ENCODE measurements at regions not wholly inside any gene's neighbourhood (a gene's known extent, or its start where the extent isn't known, plus 50 kb on each side); places are given as distances from the start of the nearest gene placed in this dataset.
A peak's percentile ranks its signal among the peaks of the same experiment; 100 is the strongest.

- no peaks in the 10 kb centered on the region for H3K4me1 ChIP-seq
- DNase-seq (no peak), ATAC-seq (ENCODE audit: low FRiP score in 2 of 2) (no peak)
- no peaks in the 10 kb centered on the region for H3K36me3 ChIP-seq
- no peaks in the 10 kb centered on the region for H3K27me3 ChIP-seq
- TF ChIP-seq POLR2AphosphoS5 (IDR thresholded peaks at IDR 0.05), result no peak
- no peak for TF ChIP-seq POLR2A (IDR thresholded peaks at IDR 0.05)
- no peak for TF ChIP-seq EP300 (IDR thresholded peaks at IDR 0.05)
- no peak for TF ChIP-seq CTCF (IDR thresholded peaks at IDR 0.05)
- no peak overlapping the region for H3K4me3 ChIP-seq
- H3K27ac ChIP-seq, result no peak overlapping the region
- H3K9me3 ChIP-seq, result no peaks in the 10 kb centered on the region
These were observed 115.0 kb downstream of the AGTR2 start for GRCh38 chrX:116285501-116285900.

DNA sequence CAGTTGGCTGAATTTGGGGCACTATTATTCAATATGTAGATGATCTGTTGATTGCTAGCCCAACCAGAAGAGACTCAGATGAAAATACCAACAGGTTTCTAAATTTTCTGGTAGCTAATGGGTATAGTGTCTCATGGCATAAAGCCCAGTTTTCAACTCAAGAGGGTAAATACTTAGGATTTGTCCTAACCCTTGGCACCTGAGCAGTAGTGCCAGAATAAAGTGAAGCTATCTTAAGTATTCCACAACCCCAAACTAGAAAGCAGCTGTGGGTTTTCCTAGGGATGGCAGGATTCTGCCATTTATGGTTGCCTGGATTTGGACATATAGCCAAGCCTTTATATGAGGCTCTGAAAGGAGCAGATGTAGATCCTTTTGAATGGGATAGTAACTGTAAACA lies 119.0 kb downstream of the AGTR2 start:
- ATAC-seq (ENCODE audit: low FRiP score in 2 of 2) (peak in 1 of 2 donors; percentile 65), DNase-seq (no peak)
- Histone ChIP-seq H3K4me3 (no peak overlapping the region), H3K4me1 (no peaks in the 10 kb centered on the region), H3K27ac (no peak overlapping the region), H3K36me3 (no peaks in the 10 kb centered on the region), H3K9me3 (no peaks in the 10 kb centered on the region), H3K27me3 (no peaks in the 10 kb centered on the region)
- TF ChIP-seq POLR2AphosphoS5 (IDR thresholded peaks at IDR 0.05), result no peak

GRCh38 chrX:116290359-116290758 lies 119.8 kb downstream of the AGTR2 start:
- DNase-seq, result no peak
- WGBS, 2 donors, result 20 to 41% methylated on average over 1 of the region's 1 CpG
- H3K4me3 ChIP-seq, result no peak overlapping the region
- TF ChIP-seq POLR2A (IDR thresholded peaks at IDR 0.05) (no peak), POLR2AphosphoS5 (IDR thresholded peaks at IDR 0.05) (no peak), CTCF (IDR thresholded peaks at IDR 0.05) (no peak), EP300 (IDR thresholded peaks at IDR 0.05) (no peak)
- H3K27ac ChIP-seq, result no peak overlapping the region
- H3K9me3 ChIP-seq, result no peaks in the 10 kb centered on the region
- H3K4me1 ChIP-seq, result no peaks in the 10 kb centered on the region
- no peak for ATAC-seq (ENCODE audit: low FRiP score in 2 of 2)
- no peaks in the 10 kb centered on the region for H3K27me3 ChIP-seq
- H3K36me3 ChIP-seq, result no peaks in the 10 kb centered on the region

- WGBS, 2 donors, result 88 to 100% methylated on average over 3 to 4 of the region's 4 CpGs
- Histone ChIP-seq H3K27ac (no peak overlapping the region), H3K27me3 (no peaks in the 10 kb centered on the region), H3K4me3 (no peak overlapping the region), H3K9me3 (no peaks in the 10 kb centered on the region), H3K36me3 (no peaks in the 10 kb centered on the region), H3K4me1 (no peaks in the 10 kb centered on the region)
- ATAC-seq (ENCODE audit: low FRiP score in 2 of 2), result no peak
- no peak for DNase-seq
- TF ChIP-seq POLR2A (IDR thresholded peaks at IDR 0.05), result no peak
- TF ChIP-seq POLR2AphosphoS5 (IDR thresholded peaks at IDR 0.05), result no peak
- TF ChIP-seq EP300 (IDR thresholded peaks at IDR 0.05), result no peak
- no peak for TF ChIP-seq CTCF (IDR thresholded peaks at IDR 0.05)
These were observed 121.6 kb downstream of the AGTR2 start for GRCh38 chrX:116292183-116292582.

DNA sequence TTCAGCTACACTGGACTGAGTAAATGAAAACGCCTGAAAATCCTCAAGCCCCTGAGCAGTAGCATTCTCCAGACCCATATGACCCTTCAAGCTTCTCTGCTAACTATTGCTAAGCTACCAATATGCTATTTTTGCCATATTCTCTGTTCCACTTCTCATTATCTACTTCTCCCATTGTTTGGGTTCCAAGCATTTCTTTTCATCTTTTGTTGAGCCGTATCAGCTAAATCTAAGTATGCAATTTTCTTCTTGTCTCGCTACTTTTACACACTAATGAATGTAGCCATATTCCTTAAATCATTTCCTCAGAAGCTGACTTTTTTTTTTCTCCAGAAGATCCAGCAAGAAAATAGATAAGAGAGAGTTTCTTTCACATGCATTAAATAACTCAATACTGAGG lies 128.4 kb downstream of the AGTR2 start:
- Histone ChIP-seq H3K27ac (no peak overlapping the region), H3K9me3 (no peaks in the 10 kb centered on the region), H3K27me3 (no peaks in the 10 kb centered on the region), H3K4me1 (no peaks in the 10 kb centered on the region), H3K36me3 (no peaks in the 10 kb centered on the region), H3K4me3 (no peak overlapping the region)
- no peak for TF ChIP-seq POLR2A (IDR thresholded peaks at IDR 0.05)
- no peak for TF ChIP-seq EP300 (IDR thresholded peaks at IDR 0.05)
- TF ChIP-seq POLR2AphosphoS5 (IDR thresholded peaks at IDR 0.05), result no peak
- TF ChIP-seq CTCF (IDR thresholded peaks at IDR 0.05), result no peak
- WGBS, 2 donors, result 71 to 93% methylated on average over 3 of the region's 3 CpGs
- ATAC-seq (ENCODE audit: low FRiP score in 2 of 2) (no peak), DNase-seq (no peak)
